ENCODE measurements at regions not wholly inside any gene's neighbourhood (a gene's known extent, or its start where the extent isn't known, plus 50 kb on each side); places are given as distances from the start of the nearest gene placed in this dataset.

- Histone ChIP-seq H4K91ac (ENCODE audit: insufficient read depth, low read depth, low read length) (no peak overlapping the region), H3K4me3 (ENCODE audit: insufficient read depth, low read depth, low read length) (no peak overlapping the region), H3K4me1 (ENCODE audit: control insufficient read depth, insufficient read depth, low read length) (peaks cover 3% of the 10 kb centered on the region; the same call in 1 of the 2 replicates), H2BK5ac (ENCODE audit: low read depth, low read length, poor library complexity, severe bottlenecking) (no peak overlapping the region), H3K27me3 (ENCODE audit: control insufficient read depth, insufficient read depth, low read length) (no peaks in the 10 kb centered on the region), H3K14ac (replicated peaks; ENCODE audit: low read depth, low read length) (no peak overlapping the region), H2BK20ac (ENCODE audit: low read depth, low read length) (no peak overlapping the region), H2AK5ac (ENCODE audit: low read depth, low read length) (no peak overlapping the region), H3K9me3 (ENCODE audit: control insufficient read depth, insufficient read depth, low read length) (no peaks in the 10 kb centered on the region), H3K18ac (ENCODE audit: low read depth, low read length) (no peak overlapping the region), H3K23ac (ENCODE audit: low read depth, low read length) (no peak overlapping the region), H3K36me3 (ENCODE audit: control insufficient read depth, insufficient read depth, low read length) (no peaks in the 10 kb centered on the region), H3K4me2 (ENCODE audit: low read depth, low read length) (no peak overlapping the region), H3K9me1 (ENCODE audit: insufficient read depth, low read length) (no peaks in the 10 kb centered on the region), H4K20me1 (ENCODE audit: insufficient read depth, low read length) (no peaks in the 10 kb centered on the region), H4K5ac (ENCODE audit: low read depth, low read length) (0 out of 2 replicates have a peak overlapping the region, but pooled peaks have one; percentile 6), H2BK120ac (ENCODE audit: low read depth, low read length) (no peak overlapping the region), H3K79me1 (ENCODE audit: low read depth in 1 of 2, low read length in 2 of 2) (no peaks in the 10 kb centered on the region), H3K27ac (ENCODE audit: insufficient read depth, low read length) (no peak overlapping the region), H3K56ac (ENCODE audit: extremely low read depth, insufficient read depth, low read length) (no peak overlapping the region), H3K9ac (ENCODE audit: low read depth, low read length) (no peak overlapping the region), H2BK15ac (ENCODE audit: low read depth, low read length) (no peak overlapping the region), H4K8ac (ENCODE audit: low read depth in 2 of 2, low read length in 2 of 2) (no peak overlapping the region), H2AFZ (replicated peaks; ENCODE audit: low read length, poor library complexity) (no peak overlapping the region), H3K4ac (ENCODE audit: low read depth, low read length) (no peak overlapping the region), H2AK9ac (replicated peaks; ENCODE audit: low read depth, low read length, poor library complexity) (no peak overlapping the region)
- in situ Hi-C loops (cut with MboI; ENCODE audit: low sequenced_read_pairs): no loop called here
- DNase-seq: no peak
- WGBS, 2 experiments (ENCODE audit: extremely low coverage in 2 of 2, insufficient read length in 1 of 2): 33% methylated on average over 1 of the region's 5 CpGs; no CpG with 5 or more reads in 1 of the 2 experiments
- CTCF ChIA-PET: no interaction called here
- peak; percentile 46 for ATAC-seq (ENCODE audit: low read depth)
- POLR2A ChIA-PET (ENCODE audit: unreplicated experiment): no interaction called here
- TF ChIP-seq RCOR1 (IDR thresholded peaks at IDR 0.05; ENCODE audit: insufficient replicate concordance, low read length) (no peak), MAFK (IDR thresholded peaks at IDR 0.05; ENCODE audit: low read depth, low read length) (no peak), RFX5 (IDR thresholded peaks at IDR 0.05; ENCODE audit: low read depth, low read length) (no peak), CEBPB (IDR thresholded peaks at IDR 0.05; ENCODE audit: low read depth, low read length) (no peak), MAZ (IDR thresholded peaks at IDR 0.05; ENCODE audit: borderline replicate concordance, low read depth, low read length) (no peak), RAD21 (IDR thresholded peaks at IDR 0.05; ENCODE audit: low read length) (no peak), MXI1 (IDR thresholded peaks at IDR 0.05; ENCODE audit: borderline replicate concordance, low read depth, low read length) (no peak)
- no TSS peak for BruUV-seq (replicated peaks)
- dilution Hi-C loops (cut with HindIII; ENCODE audit: low sequenced_read_pairs, unreplicated experiment): no loop called here
- intact Hi-C loops (cut with micrococcal nuclease): no loop called here
Measured at GRCh38 chr12:20188930-20189653, 179.2 kb upstream of the PDE3A start.
